Activated CD4-positive, alpha-beta T cell treated with anti-CD3 and anti-CD28 coated beads, Interleukin-2, amount 10 ng/mL, durations not matched to agents 24 days and 14 days (primary cell): ENCODE measurements at regions not wholly inside any gene's neighbourhood (a gene's known extent, or its start where the extent isn't known, plus 50 kb on each side); places are given as distances from the start of the nearest gene placed in this dataset.

ENCODE experiments used
- DNase-seq: peaks from one replicate; pipeline ENCODE4 v3.0.0; 2022
- H3K27ac Mint-ChIP-seq: one replicate; pipeline ENCODE4 v1.8.0; 2022; ENCODE audit warnings: mild to moderate bottlenecking, mixed read lengths
- H3K27me3 Mint-ChIP-seq: one replicate; pipeline ENCODE4 v1.8.0; 2022; ENCODE audit warnings: mixed read lengths
- H3K36me3 Mint-ChIP-seq: one replicate; pipeline ENCODE4 v1.8.0; 2022; ENCODE audit warnings: low read depth, mild to moderate bottlenecking, mixed read lengths
- H3K4me1 Mint-ChIP-seq: one replicate; pipeline ENCODE4 v1.8.0; 2021; ENCODE audit warnings: mixed read lengths
- H3K4me3 Mint-ChIP-seq: one replicate; pipeline ENCODE4 v1.8.0; 2022; ENCODE audit warnings: mild to moderate bottlenecking, moderate library complexity, mixed read lengths
- H3K9me3 Mint-ChIP-seq: one replicate; pipeline ENCODE4 v1.8.0; 2021; ENCODE audit warnings: mixed read lengths
- intact Hi-C: fragments of 100-400 bp; cut with micrococcal nuclease; formaldehyde crosslinking; loops from one replicate; pipeline ENCODE4 v1.15.1; 2023

DNA sequence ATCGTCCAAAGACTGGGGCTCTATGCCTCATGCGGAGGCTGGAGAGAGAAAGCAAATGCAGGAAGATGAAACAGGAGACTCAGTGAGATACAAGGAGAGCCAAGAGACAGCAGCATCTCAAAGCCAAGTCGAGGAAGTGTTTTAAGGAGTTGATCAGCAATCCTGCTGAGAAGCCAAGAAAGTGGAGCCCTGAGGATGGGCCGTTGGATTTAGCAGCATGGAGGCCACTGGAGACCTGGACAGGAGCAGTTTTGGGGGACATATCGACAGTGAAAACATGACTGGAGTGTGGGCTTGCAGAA lies 107.4 kb upstream of the ZBTB40 start:
- Mint-ChIP-seq H3K27me3 (peaks cover 27% of the 10 kb centered on the region), H3K4me3 (no peak overlapping the region), H3K9me3 (no peaks in the 10 kb centered on the region), H3K4me1 (no peaks in the 10 kb centered on the region), H3K27ac (no peak overlapping the region), H3K36me3 (no peaks in the 10 kb centered on the region)
- intact Hi-C loops = no loop called here
- DNase-seq = no peak

GRCh38 chr1:22344851-22345560 lies 106.6 kb upstream of the ZBTB40 start:
- Mint-ChIP-seq H3K4me1 (no peaks in the 10 kb centered on the region), H3K36me3 (no peaks in the 10 kb centered on the region), H3K27ac (no peak overlapping the region), H3K9me3 (no peaks in the 10 kb centered on the region), H3K27me3 (peaks cover 34% of the 10 kb centered on the region), H3K4me3 (no peak overlapping the region)
- intact Hi-C loops = no loop called here
- no peak for DNase-seq

DNA sequence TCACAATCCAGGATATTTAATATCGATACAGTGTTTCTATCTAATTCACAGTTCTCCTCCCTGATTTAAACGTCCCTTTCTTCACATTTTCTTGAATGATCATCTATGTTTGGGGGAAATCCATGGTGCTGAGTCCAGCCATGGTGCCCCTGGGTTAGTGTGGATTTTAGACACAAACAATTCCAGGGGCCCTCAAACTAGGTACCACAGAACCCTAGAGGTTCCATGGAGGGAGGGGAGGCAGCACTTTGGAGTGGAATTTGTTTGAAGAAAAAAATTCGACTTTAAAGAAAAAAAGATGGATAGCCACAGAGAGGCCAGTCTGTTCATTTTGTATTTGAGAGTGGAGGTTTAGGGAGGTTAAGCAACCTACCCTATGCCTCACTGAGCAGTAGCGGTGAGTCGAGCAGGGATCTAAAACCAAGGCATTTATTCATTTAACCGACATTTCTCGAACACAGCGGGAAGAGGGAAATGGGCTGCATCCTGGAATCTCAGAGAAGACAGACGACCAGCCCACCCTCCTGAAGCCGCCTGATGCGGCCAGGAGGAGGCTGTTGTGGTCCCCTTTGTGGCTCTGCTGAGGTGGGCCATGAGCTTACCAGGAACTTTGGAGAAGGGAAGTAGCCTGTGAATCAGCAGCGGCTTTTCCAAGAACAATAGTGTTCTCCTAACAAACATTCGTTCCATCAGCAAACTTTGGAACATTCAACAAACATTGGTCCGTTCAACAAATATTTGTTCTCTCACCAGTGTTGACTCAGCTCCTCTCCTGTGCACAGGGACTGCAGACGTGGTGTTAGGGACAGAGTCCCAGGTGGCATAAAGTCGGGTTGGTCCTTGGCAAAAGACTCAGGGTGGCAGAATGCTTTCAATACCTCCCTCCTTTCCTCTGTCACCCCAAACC lies 103.5 kb upstream of the ZBTB40 start:
- H3K9me3 Mint-ChIP-seq = no peaks in the 10 kb centered on the region
- intact Hi-C loops = no loop called here

DNA sequence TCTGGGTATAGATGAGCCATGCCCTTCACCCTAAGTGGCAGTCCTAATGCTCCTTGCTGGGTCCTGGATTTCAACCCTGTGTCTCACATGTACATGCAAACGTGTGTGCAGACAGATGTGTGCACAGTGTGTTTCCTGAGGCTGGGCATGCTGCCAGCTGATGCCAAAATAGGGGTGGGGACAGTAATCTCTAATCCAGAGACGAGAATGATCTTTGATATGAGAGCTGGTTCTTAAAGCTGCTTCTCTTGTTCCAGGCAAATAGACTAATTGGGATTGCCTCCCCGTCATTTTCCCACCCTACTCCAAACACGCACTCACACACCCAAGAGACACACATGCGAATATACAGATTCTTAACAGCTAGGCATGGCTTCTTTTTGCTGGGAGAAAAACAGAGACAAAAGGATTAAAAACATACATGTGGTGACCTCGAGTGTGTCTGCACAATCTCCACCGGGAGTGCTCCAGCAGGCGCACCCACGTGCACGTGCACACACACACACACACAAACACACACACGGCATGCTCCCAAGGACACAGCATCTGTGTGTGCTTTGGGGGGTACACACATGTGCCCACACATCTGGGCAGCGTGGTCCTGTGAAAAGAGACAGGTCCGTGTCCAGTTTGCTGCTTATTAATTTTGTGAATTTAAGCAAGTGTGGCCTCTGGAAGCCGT lies 102.1 kb upstream of the ZBTB40 start:
- Mint-ChIP-seq H3K27ac (no peak overlapping the region), H3K9me3 (no peaks in the 10 kb centered on the region), H3K4me3 (no peak overlapping the region), H3K4me1 (no peaks in the 10 kb centered on the region), H3K27me3 (peaks cover 52% of the 10 kb centered on the region), H3K36me3 (no peaks in the 10 kb centered on the region)
- intact Hi-C loops = no loop called here
- no peak for DNase-seq

More for the DNA sequence above, 103.5 kb upstream of the ZBTB40 start:
- peaks cover 55% of the 10 kb centered on the region for H3K27me3 Mint-ChIP-seq
- no peak overlapping the region for H3K27ac Mint-ChIP-seq
- H3K4me3 Mint-ChIP-seq = no peak overlapping the region
- DNase-seq = no peak
- H3K4me1 Mint-ChIP-seq = no peaks in the 10 kb centered on the region
- no peaks in the 10 kb centered on the region for H3K36me3 Mint-ChIP-seq

DNA sequence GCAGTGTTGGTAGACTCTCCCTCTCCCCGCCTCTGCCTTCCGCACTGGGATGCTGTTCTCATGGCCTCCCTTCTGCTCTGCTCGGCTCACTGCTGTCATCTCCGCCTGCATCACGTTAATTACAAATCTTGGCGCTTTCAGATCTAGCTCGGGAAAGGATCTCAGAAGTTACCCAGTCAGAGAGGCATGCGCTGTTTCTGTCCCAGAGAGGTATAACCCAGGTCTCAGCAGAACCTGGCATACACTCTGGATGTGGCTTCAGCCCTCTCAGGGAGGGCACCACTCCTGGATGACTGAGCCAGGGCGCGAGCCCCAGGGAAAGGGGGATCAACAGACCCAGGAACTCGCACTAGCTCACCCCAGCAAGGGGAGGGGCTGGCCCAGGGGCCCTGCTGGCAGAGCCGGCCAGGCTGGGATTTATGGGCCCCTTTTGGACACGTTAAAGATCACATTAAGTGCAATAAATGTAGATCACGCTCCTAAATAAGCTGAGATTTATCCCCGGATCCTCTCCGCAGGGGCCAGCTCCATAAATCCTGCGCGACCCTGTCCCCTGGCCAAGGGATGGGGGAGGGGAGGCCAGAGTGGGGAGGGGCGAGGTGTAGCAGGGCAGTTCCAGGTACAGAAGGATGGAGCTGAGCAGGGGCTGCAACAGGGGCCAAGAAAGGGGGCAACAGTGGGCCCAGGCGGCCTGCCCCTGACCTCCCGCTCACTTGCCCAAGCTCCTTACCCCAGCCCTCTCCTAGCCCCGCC lies 101.3 kb upstream of the ZBTB40 start:
- no peak overlapping the region for H3K27ac Mint-ChIP-seq
- DNase-seq = no peak
- peaks cover 49% of the 10 kb centered on the region for H3K27me3 Mint-ChIP-seq
- no peaks in the 10 kb centered on the region for H3K9me3 Mint-ChIP-seq
- no peaks in the 10 kb centered on the region for H3K36me3 Mint-ChIP-seq
- no peak overlapping the region for H3K4me3 Mint-ChIP-seq
- no peaks in the 10 kb centered on the region for H3K4me1 Mint-ChIP-seq
- intact Hi-C loops = no loop called here

DNA sequence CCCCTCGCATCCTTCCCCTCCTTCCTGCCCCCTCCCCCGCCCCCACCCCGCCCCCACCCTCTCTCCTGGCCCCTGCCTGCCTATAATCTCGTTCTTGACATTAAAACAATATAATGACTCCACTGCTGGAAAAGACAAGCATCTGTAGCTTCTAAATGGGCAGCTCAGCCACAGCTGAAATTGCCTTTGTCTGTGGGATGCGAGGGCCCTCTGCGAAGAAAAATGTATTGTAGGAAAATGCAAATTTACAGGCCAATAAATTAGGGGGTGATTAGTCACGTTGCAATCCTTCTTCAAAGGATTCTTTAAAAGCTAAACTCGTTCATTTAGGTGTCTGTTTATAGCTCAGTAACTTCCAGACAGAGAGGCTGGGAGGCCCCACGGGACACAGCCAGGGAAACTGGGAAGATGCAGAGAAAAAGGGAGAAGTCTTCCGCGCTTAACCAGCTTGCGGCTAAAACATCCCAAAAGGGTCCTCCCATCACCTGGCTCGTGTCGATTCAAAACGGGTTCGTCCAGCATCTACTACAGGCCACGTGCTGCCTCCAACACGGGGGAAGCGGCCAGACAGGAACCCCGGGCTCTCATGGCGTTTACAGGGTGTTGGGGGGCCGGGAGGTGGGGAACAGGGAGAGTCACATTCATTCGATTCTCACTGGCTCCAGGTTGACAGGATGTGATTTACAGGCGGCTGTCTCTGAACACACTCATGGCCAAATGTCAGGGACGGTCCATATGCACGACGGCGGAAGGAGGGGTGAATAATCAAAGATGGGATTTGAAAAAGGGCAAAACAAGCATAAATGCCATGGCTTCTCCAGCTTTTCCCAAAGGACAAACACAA lies 100.5 kb upstream of the ZBTB40 start:
- Mint-ChIP-seq H3K36me3 (no peaks in the 10 kb centered on the region), H3K4me1 (no peaks in the 10 kb centered on the region), H3K27ac (no peak overlapping the region), H3K4me3 (no peak overlapping the region), H3K9me3 (no peaks in the 10 kb centered on the region), H3K27me3 (peaks cover 49% of the 10 kb centered on the region)
- intact Hi-C loops = no loop called here
- no peak for DNase-seq

GRCh38 chr1:22351768-22352080 lies 99.9 kb upstream of the ZBTB40 start:
- intact Hi-C loops = no loop called here
- peaks cover 49% of the 10 kb centered on the region for H3K27me3 Mint-ChIP-seq
- no peak for DNase-seq
- no peaks in the 10 kb centered on the region for H3K9me3 Mint-ChIP-seq
- no peaks in the 10 kb centered on the region for H3K4me1 Mint-ChIP-seq
- no peak overlapping the region for H3K27ac Mint-ChIP-seq
- H3K36me3 Mint-ChIP-seq = no peaks in the 10 kb centered on the region
- no peak overlapping the region for H3K4me3 Mint-ChIP-seq

- Mint-ChIP-seq H3K4me1 (no peaks in the 10 kb centered on the region), H3K9me3 (no peaks in the 10 kb centered on the region), H3K36me3 (no peaks in the 10 kb centered on the region), H3K27ac (no peak overlapping the region), H3K4me3 (no peak overlapping the region), H3K27me3 (peaks cover 50% of the 10 kb centered on the region)
- intact Hi-C loops = no loop called here
- DNase-seq = no peak
Observed at GRCh38 chr1:22352355-22352754, 99.3 kb upstream of the ZBTB40 start.

GRCh38 chr1:22352896-22353295 lies 98.8 kb upstream of the ZBTB40 start:
- intact Hi-C loops = no loop called here
- Mint-ChIP-seq H3K36me3 (no peaks in the 10 kb centered on the region), H3K4me1 (no peaks in the 10 kb centered on the region), H3K9me3 (no peaks in the 10 kb centered on the region), H3K4me3 (no peak overlapping the region), H3K27ac (no peak overlapping the region), H3K27me3 (peaks cover 46% of the 10 kb centered on the region)
- DNase-seq = no peak

DNA sequence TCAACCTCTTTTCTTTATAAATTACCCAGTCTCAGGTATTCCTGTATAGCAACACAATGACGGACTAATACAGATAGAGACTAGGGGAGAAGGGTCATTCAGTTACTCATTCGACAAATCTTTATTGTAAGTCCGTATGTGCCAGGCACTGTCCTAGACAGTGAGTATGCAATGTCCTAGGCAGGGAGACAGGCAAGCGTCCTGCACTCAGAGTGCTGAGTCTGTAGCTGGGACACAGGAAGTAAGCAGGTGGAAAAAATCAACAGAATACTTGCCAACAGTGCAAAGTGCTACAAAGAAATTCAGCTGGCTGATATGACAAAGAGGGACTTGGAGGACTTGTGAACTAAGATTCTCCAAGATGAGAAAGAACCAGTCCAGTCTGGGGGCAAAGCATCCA lies 92.2 kb upstream of the ZBTB40 start:
- H3K9me3 Mint-ChIP-seq = no peaks in the 10 kb centered on the region
- H3K4me1 Mint-ChIP-seq = no peaks in the 10 kb centered on the region
- H3K27me3 Mint-ChIP-seq = peaks cover 11% of the 10 kb centered on the region
- no peak for DNase-seq
- H3K4me3 Mint-ChIP-seq = no peak overlapping the region
- H3K27ac Mint-ChIP-seq = no peak overlapping the region
- H3K36me3 Mint-ChIP-seq = no peaks in the 10 kb centered on the region
- intact Hi-C loops = no loop called here

- Mint-ChIP-seq H3K9me3 (no peaks in the 10 kb centered on the region), H3K27me3 (peaks cover 8% of the 10 kb centered on the region), H3K4me1 (no peaks in the 10 kb centered on the region), H3K36me3 (no peaks in the 10 kb centered on the region), H3K27ac (no peak overlapping the region), H3K4me3 (no peak overlapping the region)
- intact Hi-C loops = no loop called here
- DNase-seq = no peak
Observed at GRCh38 chr1:22362626-22363402, 88.8 kb upstream of the ZBTB40 start.

- no peaks in the 10 kb centered on the region for H3K36me3 Mint-ChIP-seq
- H3K9me3 Mint-ChIP-seq = no peaks in the 10 kb centered on the region
- intact Hi-C loops = no loop called here
- DNase-seq = no peak
- H3K27me3 Mint-ChIP-seq = peaks cover 10% of the 10 kb centered on the region
- H3K27ac Mint-ChIP-seq = no peak overlapping the region
- H3K4me1 Mint-ChIP-seq = no peaks in the 10 kb centered on the region
- no peak overlapping the region for H3K4me3 Mint-ChIP-seq
Observed at GRCh38 chr1:22363403-22364325, 88.0 kb upstream of the ZBTB40 start.
